Activated effector memory CD4-positive, alpha-beta T cell treated with Interleukin-2 at 50 U/mL for 16 hours (primary cell): ENCODE measurements at regions not wholly inside any gene's neighbourhood (a gene's known extent, or its start where the extent isn't known, plus 50 kb on each side); places are given as distances from the start of the nearest gene placed in this dataset.

Source experiments
- DNase-seq: peaks from one replicate; pipeline ENCODE4 v3.0.0-alpha.2; 2020

GRCh38 chr21:27257908-27258556 is 291.1 kb upstream of the ADAMTS5 start:
- no peak for DNase-seq

- no peak for DNase-seq
These were observed 290.3 kb upstream of the ADAMTS5 start for GRCh38 chr21:27257226-27257625.

GRCh38 chr21:27251752-27252151 is 284.9 kb upstream of the ADAMTS5 start:
- DNase-seq, result no peak

- no peak for DNase-seq
These were observed 283.5 kb upstream of the ADAMTS5 start for GRCh38 chr21:27250366-27250765.

GRCh38 chr21:27248814-27249213 is 281.9 kb upstream of the ADAMTS5 start:
- no peak for DNase-seq

- no peak for DNase-seq
These were observed 279.9 kb upstream of the ADAMTS5 start for GRCh38 chr21:27246741-27247140.

GRCh38 chr21:27244776-27245175 is 277.9 kb upstream of the ADAMTS5 start:
- DNase-seq, result no peak

GRCh38 chr21:27244352-27244751 is 277.5 kb upstream of the ADAMTS5 start:
- DNase-seq, result no peak

GRCh38 chr21:27240839-27241238 is 274.0 kb upstream of the ADAMTS5 start:
- no peak for DNase-seq

- no peak for DNase-seq
These were observed 266.7 kb upstream of the ADAMTS5 start for GRCh38 chr21:27233514-27234115.

- no peak for DNase-seq
These were observed 259.1 kb upstream of the ADAMTS5 start for GRCh38 chr21:27225940-27226339.

GRCh38 chr21:27225151-27225550 is 258.3 kb upstream of the ADAMTS5 start:
- no peak for DNase-seq

- DNase-seq, result no peak
These were observed 257.3 kb upstream of the ADAMTS5 start for GRCh38 chr21:27224169-27224568.

- DNase-seq, result no peak
These were observed 254.2 kb upstream of the ADAMTS5 start for GRCh38 chr21:27221077-27221476.

GRCh38 chr21:27220416-27220815 is 253.5 kb upstream of the ADAMTS5 start:
- DNase-seq, result no peak

GRCh38 chr21:27219068-27219467 is 252.2 kb upstream of the ADAMTS5 start:
- DNase-seq, result no peak

GRCh38 chr21:27213303-27213702 is 246.4 kb upstream of the ADAMTS5 start:
- DNase-seq, result no peak

- no peak for DNase-seq
These were observed 245.6 kb upstream of the ADAMTS5 start for GRCh38 chr21:27212441-27212840.

GRCh38 chr21:27209546-27209945 is 242.7 kb upstream of the ADAMTS5 start:
- DNase-seq, result no peak

GRCh38 chr21:27206368-27206982 is 239.6 kb upstream of the ADAMTS5 start:
- no peak for DNase-seq

GRCh38 chr21:27202301-27202700 is 235.4 kb upstream of the ADAMTS5 start:
- no peak for DNase-seq

- DNase-seq, result no peak
These were observed 234.3 kb upstream of the ADAMTS5 start for GRCh38 chr21:27201197-27201596.

GRCh38 chr21:27196651-27197050 is 229.8 kb upstream of the ADAMTS5 start:
- DNase-seq, result no peak

GRCh38 chr21:27192281-27192949 is 225.5 kb upstream of the ADAMTS5 start:
- no peak for DNase-seq
